Stomach (tissue), 8 donors: ENCODE measurements at regions not wholly inside any gene's neighbourhood (a gene's known extent, or its start where the extent isn't known, plus 50 kb on each side); places are given as distances from the start of the nearest gene placed in this dataset.
"Not testable (repeated sequence)": the region's sequence is repeated elsewhere in the genome, so short reads cannot be mapped to it uniquely, and the experiment has no call there.

Experiments used
- DNase-seq, 2 donors: peaks; one replicate each; pipeline versions ENCODE4 v3.0.0 to v3.0.0-alpha.2; 2013 to 2019
- H3K27ac ChIP-seq, 5 donors: fragments of 200-600 bp in 4 of 5; sonication (generic) in 4 of 5; one replicate each; pipeline ENCODE4 v1.5.1; 2013 to 2019; ENCODE audit warnings: mild to moderate bottlenecking in 1 of 5, moderate library complexity in 1 of 5
- H3K27me3 ChIP-seq, 3 donors: fragments of 200-600 bp; sonication (generic); one replicate each; pipeline ENCODE4 v1.5.1; 2017 to 2019; ENCODE audit warnings: mixed run types in 1 of 3
- H3K36me3 ChIP-seq, 4 donors: fragments of 200-600 bp; sonication (generic); 1 replicate in 3 of 4; 2 replicates in 1 of 4; pipeline ENCODE4 v1.5.1; 2016 to 2019
- H3K4me1 ChIP-seq, 4 donors: fragments of 200-600 bp; sonication (generic); one replicate each; pipeline ENCODE4 v1.5.1; 2016 to 2019
- H3K4me3 ChIP-seq, 4 donors: fragments of 200-600 bp; sonication (generic) in 3 of 4; one replicate each; pipeline ENCODE4 v1.5.1; 2016 to 2019; ENCODE audit warnings: mild to moderate bottlenecking in 1 of 4
- H3K9me3 ChIP-seq, 4 donors: fragments of 200-600 bp; sonication (generic); one replicate each; pipeline ENCODE4 v1.5.1; 2016 to 2019
- CTCF ChIP-seq, 7 experiments: fragments of 450-650 bp in 4 of 7; fragments of 200-600 bp in 3 of 7; sonication (generic) in 3 of 7; IDR thresholded peaks; one replicate each; pipeline ENCODE4 v1.5.1; 2016 to 2019; ENCODE audit warnings: antibody characterized with exemption in 7 of 7, control low read depth in 2 of 7, mild to moderate bottlenecking in 1 of 7
- EP300 ChIP-seq: sonication (generic); formaldehyde crosslinking; IDR thresholded peaks from one replicate; pipeline ENCODE4 v1.6.1; 2017; ENCODE audit warnings: antibody characterized with exemption
- POLR2A ChIP-seq, 4 donors: fragments of 450-650 bp; IDR thresholded peaks; one replicate each; pipeline ENCODE4 v1.6.1; 2016; ENCODE audit warnings: antibody characterized with exemption in 4 of 4, control low read depth in 2 of 4, mild to moderate bottlenecking in 1 of 4, moderate library complexity in 1 of 4
- POLR2AphosphoS5 ChIP-seq, 3 donors: sonication (generic); formaldehyde crosslinking; IDR thresholded peaks; one replicate each; pipeline ENCODE4 v1.6.1; 2016; ENCODE audit warnings: antibody characterized with exemption in 3 of 3
- WGBS, 5 donors: extraction: QIAGEN DNeasy Blood & Tissue Kit in 3 of 5; methylation state at CpG; one replicate each; pipeline versions ENCODE4 v1.1.5 to v1.1.7; 2013 to 2018; 5-methylcytosine and 5-hydroxymethylcytosine counted together
- intact Hi-C: fragments of 100-400 bp; cut with DNase I; formaldehyde crosslinking; loops from one replicate; pipeline ENCODE4 v1.15.1; 2023; ENCODE audit warnings: low total_unique reads
- donor health status: healthy with polysubstance abuse.
- donor health status: Bipolar disorder and iron deficiency.
- donor health status: healthy.

- intact Hi-C loops: no loop called here
- H3K27ac ChIP-seq: no peak overlapping the region
- H3K4me1 ChIP-seq: no peaks in the 10 kb centered on the region
- WGBS, 5 donors: 72 to 89% (median 76%) methylated on average over 1 of the region's 1 CpG
- H3K27me3 ChIP-seq: no peaks in the 10 kb centered on the region
- no peak overlapping the region for H3K4me3 ChIP-seq
- no peak for TF ChIP-seq CTCF (IDR thresholded peaks at IDR 0.05)
- no peak for TF ChIP-seq POLR2AphosphoS5 (IDR thresholded peaks at IDR 0.05)
- no peak for TF ChIP-seq POLR2A (IDR thresholded peaks at IDR 0.05)
- no peak for TF ChIP-seq EP300
- no peak for DNase-seq
- peaks cover 0 to 5% (median 2%) of the 10 kb centered on the region in 4 donors for H3K9me3 ChIP-seq
- H3K36me3 ChIP-seq: no peaks in the 10 kb centered on the region
Observed at GRCh38 chr12:23277831-23278230, 652.9 kb downstream of the ETNK1 start.

GRCh38 chr12:23281295-23281694 is 656.3 kb downstream of the ETNK1 start:
- Histone ChIP-seq H3K36me3 (no peaks in the 10 kb centered on the region), H3K9me3 (peaks cover 0 to 11% (median 2%) of the 10 kb centered on the region in 4 donors), H3K27me3 (no peaks in the 10 kb centered on the region), H3K4me1 (no peaks in the 10 kb centered on the region), H3K27ac (no peak overlapping the region), H3K4me3 (no peak overlapping the region)
- 86 to 94% (median 92%) methylated on average over 4 of the region's 4 CpGs for WGBS, 5 donors
- TF ChIP-seq CTCF (IDR thresholded peaks at IDR 0.05) (no peak), EP300 (no peak), POLR2AphosphoS5 (IDR thresholded peaks at IDR 0.05) (no peak), POLR2A (IDR thresholded peaks at IDR 0.05) (no peak)
- intact Hi-C loops: no loop called here
- DNase-seq: no peak

GRCh38 chr12:23282701-23283100 is 657.7 kb downstream of the ETNK1 start:
- Histone ChIP-seq H3K4me1 (no peaks in the 10 kb centered on the region), H3K9me3 (peaks cover 0 to 11% (median 2%) of the 10 kb centered on the region in 4 donors), H3K27ac (no peak overlapping the region), H3K36me3 (no peaks in the 10 kb centered on the region), H3K4me3 (no peak overlapping the region), H3K27me3 (no peaks in the 10 kb centered on the region)
- intact Hi-C loops: no loop called here
- no peak for DNase-seq
- TF ChIP-seq EP300 (no peak), POLR2AphosphoS5 (IDR thresholded peaks at IDR 0.05) (no peak), POLR2A (IDR thresholded peaks at IDR 0.05) (no peak), CTCF (IDR thresholded peaks at IDR 0.05) (no peak)

- intact Hi-C loops, DNase-seq, H3K4me1 ChIP-seq, H3K4me3 ChIP-seq, H3K27me3 ChIP-seq, H3K27ac ChIP-seq, H3K36me3 ChIP-seq: not testable (repeated sequence)
- H3K9me3 ChIP-seq: peaks cover 0 to 11% (median 2%) of the 10 kb centered on the region in 4 donors
- 92 to 95% (median 93%) methylated on average over 36 to 57 of the region's 57 CpGs for WGBS, 5 donors
Observed at GRCh38 chr12:23285764-23286530, 661.0 kb downstream of the ETNK1 start.

- Histone ChIP-seq H3K27ac (no peak overlapping the region), H3K27me3 (no peaks in the 10 kb centered on the region), H3K4me3 (no peak overlapping the region), H3K9me3 (peaks cover 0 to 5% (median 0%) of the 10 kb centered on the region in 4 donors), H3K36me3 (no peaks in the 10 kb centered on the region), H3K4me1 (no peaks in the 10 kb centered on the region)
- DNase-seq: no peak
- TF ChIP-seq POLR2A (IDR thresholded peaks at IDR 0.05) (no peak), EP300 (no peak), POLR2AphosphoS5 (IDR thresholded peaks at IDR 0.05) (no peak), CTCF (IDR thresholded peaks at IDR 0.05) (no peak)
- WGBS, 5 donors: 42 to 59% (median 49%) methylated on average over 1 of the region's 1 CpG
- intact Hi-C loops: no loop called here
Observed at GRCh38 chr12:23290627-23291330, 658.7 kb downstream of the SOX5 start.
